HG02759 (cell line): ENCODE measurements at regions not wholly inside any gene's neighbourhood (a gene's known extent, or its start where the extent isn't known, plus 50 kb on each side); places are given as distances from the start of the nearest gene placed in this dataset.
A peak's percentile ranks its signal among the peaks of the same experiment; 100 is the strongest.

Source experiments
- ATAC-seq: cut with Tn5 transposase; IDR thresholded peaks from one replicate; pipeline ENCODE4 v1.9.1; 2021; ENCODE audit warnings: mild to moderate bottlenecking, moderate library complexity; ENCODE audit not compliant: unreplicated experiment

- ATAC-seq = peak; percentile 79
These were observed 209.4 kb upstream of the TRIB2 start for GRCh38 chr2:12507295-12507694.

- no peak for ATAC-seq
These were observed 206.7 kb upstream of the TRIB2 start for GRCh38 chr2:12510070-12510469.

- ATAC-seq = no peak
These were observed 203.4 kb upstream of the TRIB2 start for GRCh38 chr2:12513339-12513738.

GRCh38 chr2:12514168-12514567, 202.6 kb upstream of the TRIB2 start:
- ATAC-seq = no peak

- no peak for ATAC-seq
These were observed 201.9 kb upstream of the TRIB2 start for GRCh38 chr2:12514631-12515437.

GRCh38 chr2:12515871-12516270, 200.9 kb upstream of the TRIB2 start:
- no peak for ATAC-seq

GRCh38 chr2:12533337-12534005, 183.3 kb upstream of the TRIB2 start:
- no peak for ATAC-seq

GRCh38 chr2:12534646-12535263, 182.0 kb upstream of the TRIB2 start:
- no peak for ATAC-seq

GRCh38 chr2:12536976-12537375, 179.8 kb upstream of the TRIB2 start:
- no peak for ATAC-seq

- ATAC-seq = no peak
These were observed 178.5 kb upstream of the TRIB2 start for GRCh38 chr2:12538138-12538694.

GRCh38 chr2:12539336-12539735, 177.4 kb upstream of the TRIB2 start:
- no peak for ATAC-seq

GRCh38 chr2:12539776-12540562, 176.8 kb upstream of the TRIB2 start:
- ATAC-seq = no peak

GRCh38 chr2:12543076-12543977, 173.4 kb upstream of the TRIB2 start:
- ATAC-seq = no peak

GRCh38 chr2:12543978-12544558, 172.7 kb upstream of the TRIB2 start:
- peak; percentile 85 for ATAC-seq

- ATAC-seq = no peak
These were observed 169.1 kb upstream of the TRIB2 start for GRCh38 chr2:12547566-12548170.

GRCh38 chr2:12548906-12549305, 167.8 kb upstream of the TRIB2 start:
- no peak for ATAC-seq

- ATAC-seq = no peak
These were observed 167.1 kb upstream of the TRIB2 start for GRCh38 chr2:12549641-12550040.

- no peak for ATAC-seq
These were observed 164.6 kb upstream of the TRIB2 start for GRCh38 chr2:12552092-12552491.
